Testis (tissue), 2 donors: ENCODE measurements at regions not wholly inside any gene's neighbourhood (a gene's known extent, or its start where the extent isn't known, plus 50 kb on each side); places are given as distances from the start of the nearest gene placed in this dataset.

Source experiments
- DNase-seq: peaks from one replicate; pipeline ENCODE4 v3.0.0-alpha.2; 2019
- H3K27ac ChIP-seq, 2 donors: fragments of 200-600 bp; sonication (generic); one replicate each; pipeline ENCODE4 v1.5.1; 2019
- H3K27me3 ChIP-seq: fragments of 200-600 bp; sonication (generic); one replicate; pipeline ENCODE4 v1.5.1; 2019
- H3K36me3 ChIP-seq: fragments of 200-600 bp; sonication (generic); one replicate; pipeline ENCODE4 v1.5.1; 2017; ENCODE audit warnings: low read depth; ENCODE audit errors: missing control alignments
- H3K4me1 ChIP-seq: fragments of 200-600 bp; sonication (generic); one replicate; pipeline ENCODE4 v1.5.1; 2019
- H3K4me3 ChIP-seq, 2 donors: fragments of 200-600 bp; sonication (generic); one replicate each; pipeline ENCODE4 v1.5.1; 2017 to 2019
- H3K9me3 ChIP-seq: fragments of 200-600 bp; sonication (generic); one replicate; pipeline ENCODE4 v1.5.1; 2017
- POLR2A ChIP-seq: fragments of 450-650 bp; IDR thresholded peaks from one replicate; pipeline ENCODE4 v1.6.1; 2017; ENCODE audit warnings: antibody characterized with exemption, mild to moderate bottlenecking, moderate library complexity
- WGBS, 2 donors: methylation state at CpG; one replicate each; pipeline ENCODE4 v1.1.5; 2018; 5-methylcytosine and 5-hydroxymethylcytosine counted together
- intact Hi-C: fragments of 100-400 bp; cut with DNase I; formaldehyde crosslinking; loops from one replicate; pipeline ENCODE4 v1.15.1; 2023; ENCODE audit warnings: low total_unique reads
- TF ChIP-seq, protein P1 (sequence below), 3 experiments: fragments of 450-650 bp in 2 of 3; fragments of 200-600 bp in 1 of 3; sonication (generic) in 1 of 3; IDR thresholded peaks; one replicate each; pipeline ENCODE4 v1.5.1; 2016 to 2019; ENCODE audit warnings: antibody characterized with exemption in 3 of 3, mild to moderate bottlenecking in 2 of 3, moderate library complexity in 1 of 3

DNA sequence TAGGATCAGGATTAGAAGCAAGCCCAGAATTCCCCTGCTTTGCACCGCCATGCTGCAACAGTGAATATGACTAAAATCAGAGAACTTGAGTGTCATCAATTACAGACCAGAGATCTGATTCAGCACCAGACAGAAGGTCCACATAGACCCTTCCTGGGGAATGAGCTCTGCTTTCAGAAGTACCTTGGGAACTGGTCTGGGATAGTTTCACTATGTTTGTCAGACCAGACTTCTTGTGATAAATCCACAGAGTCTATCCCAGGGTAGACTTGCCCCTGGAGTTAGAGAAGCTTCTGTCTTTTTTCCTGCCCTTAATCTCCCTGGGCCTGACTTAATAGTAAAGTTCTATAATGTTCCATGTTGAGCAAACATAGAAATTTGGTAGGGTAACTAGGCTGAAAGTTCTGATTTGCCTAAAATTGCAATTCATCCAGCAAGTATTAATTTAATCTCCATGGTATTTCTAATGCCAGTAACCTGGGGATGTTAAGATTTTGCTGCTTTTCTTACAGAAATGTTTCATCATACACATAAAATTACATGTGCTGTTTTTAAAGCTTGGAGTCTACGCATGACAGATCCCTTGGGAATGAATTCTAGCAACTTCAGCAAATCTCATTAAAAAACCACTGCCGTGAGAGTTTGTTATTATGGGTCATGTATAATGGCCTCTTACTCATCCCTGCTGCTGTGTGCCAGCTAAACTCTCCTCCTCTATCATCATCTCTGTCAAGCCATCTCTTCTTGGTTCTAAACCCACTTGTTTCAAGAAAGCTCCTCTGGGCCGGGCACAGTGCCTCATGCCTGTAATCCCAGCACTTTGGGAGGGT lies 61.3 kb upstream of the METAP2 start:
- Histone ChIP-seq H3K4me1 (peaks cover 12% of the 10 kb centered on the region), H3K27ac (no peak overlapping the region), H3K27me3 (no peaks in the 10 kb centered on the region), H3K9me3 (no peaks in the 10 kb centered on the region), H3K4me3 (no peak overlapping the region), H3K36me3 (no peaks in the 10 kb centered on the region)
- TF ChIP-seq POLR2A, result no peak
- TF ChIP-seq, protein P1, sequence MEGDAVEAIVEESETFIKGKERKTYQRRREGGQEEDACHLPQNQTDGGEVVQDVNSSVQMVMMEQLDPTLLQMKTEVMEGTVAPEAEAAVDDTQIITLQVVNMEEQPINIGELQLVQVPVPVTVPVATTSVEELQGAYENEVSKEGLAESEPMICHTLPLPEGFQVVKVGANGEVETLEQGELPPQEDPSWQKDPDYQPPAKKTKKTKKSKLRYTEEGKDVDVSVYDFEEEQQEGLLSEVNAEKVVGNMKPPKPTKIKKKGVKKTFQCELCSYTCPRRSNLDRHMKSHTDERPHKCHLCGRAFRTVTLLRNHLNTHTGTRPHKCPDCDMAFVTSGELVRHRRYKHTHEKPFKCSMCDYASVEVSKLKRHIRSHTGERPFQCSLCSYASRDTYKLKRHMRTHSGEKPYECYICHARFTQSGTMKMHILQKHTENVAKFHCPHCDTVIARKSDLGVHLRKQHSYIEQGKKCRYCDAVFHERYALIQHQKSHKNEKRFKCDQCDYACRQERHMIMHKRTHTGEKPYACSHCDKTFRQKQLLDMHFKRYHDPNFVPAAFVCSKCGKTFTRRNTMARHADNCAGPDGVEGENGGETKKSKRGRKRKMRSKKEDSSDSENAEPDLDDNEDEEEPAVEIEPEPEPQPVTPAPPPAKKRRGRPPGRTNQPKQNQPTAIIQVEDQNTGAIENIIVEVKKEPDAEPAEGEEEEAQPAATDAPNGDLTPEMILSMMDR (IDR thresholded peaks at IDR 0.05), result no peak
- intact Hi-C loops, result no loop called here
- WGBS, 2 donors, result 64 to 77% methylated on average over 4 of the region's 4 CpGs
- DNase-seq, result no peak

GRCh38 chr12:95413576-95413975 lies 60.4 kb upstream of the METAP2 start:
- no peak for TF ChIP-seq POLR2A
- TF ChIP-seq, protein P1 (IDR thresholded peaks at IDR 0.05), result no peak
- WGBS, 2 donors, result 65 to 70% methylated on average over 3 of the region's 3 CpGs
- Histone ChIP-seq H3K9me3 (no peaks in the 10 kb centered on the region), H3K4me3 (no peak overlapping the region), H3K27me3 (no peaks in the 10 kb centered on the region), H3K27ac (no peak overlapping the region), H3K4me1 (peaks cover 20% of the 10 kb centered on the region), H3K36me3 (no peaks in the 10 kb centered on the region)
- intact Hi-C loops, result no loop called here
- no peak for DNase-seq

GRCh38 chr12:95415451-95415850 lies 58.5 kb upstream of the METAP2 start:
- TF ChIP-seq, protein P1 (IDR thresholded peaks at IDR 0.05), result no peak
- TF ChIP-seq POLR2A, result no peak
- H3K36me3 ChIP-seq, result no peaks in the 10 kb centered on the region
- intact Hi-C loops, result no loop called here
- no peak overlapping the region for H3K27ac ChIP-seq
- no peaks in the 10 kb centered on the region for H3K9me3 ChIP-seq
- no peak for DNase-seq
- H3K27me3 ChIP-seq, result no peaks in the 10 kb centered on the region
- no peak overlapping the region for H3K4me3 ChIP-seq
- WGBS, 2 donors, result 78 to 83% methylated on average over 1 of the region's 1 CpG
- peaks cover 20% of the 10 kb centered on the region for H3K4me1 ChIP-seq

DNA sequence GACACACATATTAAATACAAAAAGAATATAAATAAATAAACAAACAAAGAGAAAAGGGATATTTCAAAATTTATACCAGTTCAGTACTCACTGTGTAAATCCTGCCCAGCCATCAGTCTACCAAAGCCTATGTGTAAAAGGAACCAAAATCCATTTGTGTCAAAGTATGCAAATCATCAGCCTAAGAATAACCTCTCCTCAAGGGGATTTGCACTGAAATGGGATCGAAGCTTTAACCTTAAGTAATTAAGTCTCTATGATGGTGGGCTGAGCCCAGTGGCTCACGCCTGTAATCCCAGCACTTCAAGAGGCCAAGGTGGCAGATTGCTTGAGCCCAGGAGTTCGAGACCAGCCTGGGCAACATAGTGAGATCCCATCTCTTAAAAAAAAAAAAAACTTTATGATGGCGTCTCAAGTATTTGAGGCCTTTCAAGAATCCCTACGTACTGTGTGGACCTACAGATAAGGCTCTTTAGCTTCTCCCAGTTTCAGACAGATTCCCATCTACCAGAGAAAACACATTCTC lies 57.8 kb upstream of the METAP2 start:
- no peak overlapping the region for H3K27ac ChIP-seq
- no peaks in the 10 kb centered on the region for H3K27me3 ChIP-seq
- 82 to 85% methylated on average over 5 of the region's 5 CpGs for WGBS, 2 donors
- H3K36me3 ChIP-seq, result no peaks in the 10 kb centered on the region
- peaks cover 20% of the 10 kb centered on the region for H3K4me1 ChIP-seq
- TF ChIP-seq, protein P1 (IDR thresholded peaks at IDR 0.05), result no peak
- TF ChIP-seq POLR2A, result no peak
- intact Hi-C loops, result no loop called here
- no peak for DNase-seq
- H3K9me3 ChIP-seq, result no peaks in the 10 kb centered on the region
- no peak overlapping the region for H3K4me3 ChIP-seq
